NCI-H226 (cell line): ENCODE measurements at regions not wholly inside any gene's neighbourhood (a gene's known extent, or its start where the extent isn't known, plus 50 kb on each side); places are given as distances from the start of the nearest gene placed in this dataset.

Experiments used
- DNase-seq: peaks from one replicate; pipeline ENCODE4 v3.0.0-alpha.2; 2015

GRCh38 chr9:2319421-2319820 is 302.2 kb upstream of the VLDLR start:
- no peak for DNase-seq

- no peak for DNase-seq
Measured at GRCh38 chr9:2320114-2320513, 301.5 kb upstream of the VLDLR start.

GRCh38 chr9:2320632-2321031 is 301.0 kb upstream of the VLDLR start:
- DNase-seq, result no peak

- no peak for DNase-seq
Measured at GRCh38 chr9:2321523-2322148, 300.0 kb upstream of the VLDLR start.

GRCh38 chr9:2324742-2325141 is 296.8 kb upstream of the VLDLR start:
- no peak for DNase-seq

- DNase-seq, result no peak
Measured at GRCh38 chr9:2332663-2333062, 288.9 kb upstream of the VLDLR start.

GRCh38 chr9:2335260-2335659 is 286.3 kb upstream of the VLDLR start:
- DNase-seq, result no peak

- no peak for DNase-seq
Measured at GRCh38 chr9:2336055-2336454, 285.5 kb upstream of the VLDLR start.

GRCh38 chr9:2337131-2337530 is 284.5 kb upstream of the VLDLR start:
- DNase-seq, result no peak

GRCh38 chr9:2337627-2338026 is 284.0 kb upstream of the VLDLR start:
- no peak for DNase-seq

- no peak for DNase-seq
Measured at GRCh38 chr9:2338777-2339365, 282.7 kb upstream of the VLDLR start.

- no peak for DNase-seq
Measured at GRCh38 chr9:2339416-2339815, 282.2 kb upstream of the VLDLR start.

GRCh38 chr9:2340046-2340760 is 281.4 kb upstream of the VLDLR start:
- DNase-seq, result no peak

- no peak for DNase-seq
Measured at GRCh38 chr9:2341126-2341525, 280.5 kb upstream of the VLDLR start.

GRCh38 chr9:2341956-2342355 is 279.6 kb upstream of the VLDLR start:
- DNase-seq, result no peak

- no peak for DNase-seq
Measured at GRCh38 chr9:2343756-2344155, 277.8 kb upstream of the VLDLR start.

- peak; percentile 37 for DNase-seq
Measured at GRCh38 chr9:2344436-2344835, 277.2 kb upstream of the VLDLR start.

GRCh38 chr9:2345013-2345412 is 276.6 kb upstream of the VLDLR start:
- DNase-seq, result no peak

- no peak for DNase-seq
Measured at GRCh38 chr9:2346277-2346913, 275.2 kb upstream of the VLDLR start.

GRCh38 chr9:2351324-2351723 is 270.3 kb upstream of the VLDLR start:
- no peak for DNase-seq

- DNase-seq, result no peak
Measured at GRCh38 chr9:2354216-2354615, 267.4 kb upstream of the VLDLR start.

GRCh38 chr9:2354856-2355696 is 266.5 kb upstream of the VLDLR start:
- DNase-seq, result no peak

GRCh38 chr9:2355697-2355983 is 265.9 kb upstream of the VLDLR start:
- DNase-seq, result no peak
